ENCODE measurements at regions not wholly inside any gene's neighbourhood (a gene's known extent, or its start where the extent isn't known, plus 50 kb on each side); places are given as distances from the start of the nearest gene placed in this dataset.

- TF ChIP-seq POLR2A (IDR thresholded peaks at IDR 0.05) (no peak), CTCF (IDR thresholded peaks at IDR 0.05) (no peak)
These were observed 71.9 kb upstream of the TNS3 start for GRCh38 chr7:47653550-47654411.
